ENCODE measurements at regions not wholly inside any gene's neighbourhood (a gene's known extent, or its start where the extent isn't known, plus 50 kb on each side); places are given as distances from the start of the nearest gene placed in this dataset.

DNA sequence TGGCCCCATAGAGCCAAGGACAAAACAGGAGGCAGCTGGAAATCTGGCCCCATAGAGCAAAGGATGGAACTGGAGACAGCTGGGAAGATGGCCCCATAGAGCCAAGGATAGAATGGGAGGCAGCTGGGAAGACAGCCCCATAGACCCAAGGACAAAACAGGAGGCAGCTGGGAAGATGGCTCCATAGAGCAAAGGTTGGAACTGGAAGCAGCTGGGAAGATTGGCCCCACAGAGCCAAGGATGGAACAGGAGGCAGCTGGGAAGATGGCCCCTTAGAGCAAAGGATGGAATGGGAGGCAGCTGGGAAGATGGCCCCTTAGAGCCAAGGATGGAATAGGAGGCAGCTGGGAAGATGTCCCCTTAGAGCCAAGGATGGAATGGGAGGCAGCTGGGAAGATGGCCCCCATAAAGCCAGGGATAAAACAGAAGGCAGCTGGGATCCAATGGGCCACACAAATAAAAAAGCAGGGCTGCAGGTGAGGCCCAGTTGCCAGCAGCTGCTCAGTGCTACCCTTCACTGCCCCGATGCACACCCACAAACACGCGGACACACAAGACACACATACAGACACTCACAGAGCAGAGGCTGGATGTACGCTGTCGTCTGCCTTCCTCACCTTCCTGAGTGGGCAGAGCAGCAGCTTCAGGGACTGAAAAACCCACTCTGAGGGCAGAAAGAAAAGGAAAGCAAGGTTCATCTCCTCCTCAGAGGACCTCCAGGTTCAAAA lies 505.4 kb upstream of the MYT1L start (continued):
- TF ChIP-seq TSHZ2 (CRISPR knock-in tag; IDR thresholded peaks at IDR 0.05) (no peak), ZC3H10 (CRISPR knock-in tag; IDR thresholded peaks at IDR 0.05) (no peak), TCF4 (CRISPR knock-in tag; IDR thresholded peaks at IDR 0.05; ENCODE audit: borderline replicate concordance) (no peak), TOX (CRISPR knock-in tag; IDR thresholded peaks at IDR 0.05; ENCODE audit: borderline replicate concordance) (no peak), ZNF565 (CRISPR knock-in tag; conservative IDR thresholded peaks at IDR 0.05; ENCODE audit: low read depth) (no peak)

- no peak for TF ChIP-seq SNAI2 (CRISPR knock-in tag; IDR thresholded peaks at IDR 0.05)
- no peak for TF ChIP-seq OSR1 (CRISPR knock-in tag; IDR thresholded peaks at IDR 0.05)
- no peak for TF ChIP-seq ZNF70 (CRISPR knock-in tag; IDR thresholded peaks at IDR 0.05)
- no peak for TF ChIP-seq RARB (CRISPR knock-in tag; IDR thresholded peaks at IDR 0.05)
- no peak for ATAC-seq
These were observed 503.6 kb upstream of the MYT1L start for GRCh38 chr2:2834516-2835254.

DNA sequence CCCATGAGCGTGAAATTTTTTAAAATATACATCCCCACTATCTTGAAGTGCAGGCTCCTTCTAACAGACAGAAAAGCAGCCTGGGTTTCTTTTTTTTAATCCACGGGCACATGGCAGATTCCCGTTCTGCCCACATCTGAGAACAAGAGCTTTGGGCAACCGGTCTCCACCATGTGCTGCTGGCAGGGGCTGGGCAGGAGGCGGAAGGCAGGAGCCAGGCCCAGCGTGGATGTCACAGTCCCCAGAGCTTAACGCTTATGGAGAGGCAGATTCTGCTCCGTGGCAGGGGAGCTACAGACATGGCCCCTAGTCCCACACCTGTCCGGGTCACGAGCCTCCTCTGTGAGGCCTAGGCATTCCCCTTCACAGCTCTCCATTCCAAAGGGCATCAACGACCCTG lies 503.0 kb upstream of the MYT1L start:
- no peak for ATAC-seq
- TF ChIP-seq, protein P1, sequence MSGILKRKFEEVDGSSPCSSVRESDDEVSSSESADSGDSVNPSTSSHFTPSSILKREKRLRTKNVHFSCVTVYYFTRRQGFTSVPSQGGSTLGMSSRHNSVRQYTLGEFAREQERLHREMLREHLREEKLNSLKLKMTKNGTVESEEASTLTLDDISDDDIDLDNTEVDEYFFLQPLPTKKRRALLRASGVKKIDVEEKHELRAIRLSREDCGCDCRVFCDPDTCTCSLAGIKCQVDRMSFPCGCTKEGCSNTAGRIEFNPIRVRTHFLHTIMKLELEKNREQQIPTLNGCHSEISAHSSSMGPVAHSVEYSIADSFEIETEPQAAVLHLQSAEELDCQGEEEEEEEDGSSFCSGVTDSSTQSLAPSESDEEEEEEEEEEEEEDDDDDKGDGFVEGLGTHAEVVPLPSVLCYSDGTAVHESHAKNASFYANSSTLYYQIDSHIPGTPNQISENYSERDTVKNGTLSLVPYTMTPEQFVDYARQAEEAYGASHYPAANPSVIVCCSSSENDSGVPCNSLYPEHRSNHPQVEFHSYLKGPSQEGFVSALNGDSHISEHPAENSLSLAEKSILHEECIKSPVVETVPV (CRISPR knock-in tag; IDR thresholded peaks at IDR 0.05): no peak
- TF ChIP-seq POU6F1 (CRISPR knock-in tag; IDR thresholded peaks at IDR 0.05; ENCODE audit: borderline replicate concordance, low read depth) (no peak), ESRRG (CRISPR knock-in tag; IDR thresholded peaks at IDR 0.05) (no peak), TOX (CRISPR knock-in tag; IDR thresholded peaks at IDR 0.05; ENCODE audit: borderline replicate concordance) (no peak), SNAI2 (CRISPR knock-in tag; IDR thresholded peaks at IDR 0.05) (no peak), PATZ1 (CRISPR knock-in tag; IDR thresholded peaks at IDR 0.05; ENCODE audit: borderline replicate concordance) (no peak), GLIS3 (CRISPR knock-in tag; IDR thresholded peaks at IDR 0.05) (no peak), ZFP3 (CRISPR knock-in tag; IDR thresholded peaks at IDR 0.05) (no peak)

DNA sequence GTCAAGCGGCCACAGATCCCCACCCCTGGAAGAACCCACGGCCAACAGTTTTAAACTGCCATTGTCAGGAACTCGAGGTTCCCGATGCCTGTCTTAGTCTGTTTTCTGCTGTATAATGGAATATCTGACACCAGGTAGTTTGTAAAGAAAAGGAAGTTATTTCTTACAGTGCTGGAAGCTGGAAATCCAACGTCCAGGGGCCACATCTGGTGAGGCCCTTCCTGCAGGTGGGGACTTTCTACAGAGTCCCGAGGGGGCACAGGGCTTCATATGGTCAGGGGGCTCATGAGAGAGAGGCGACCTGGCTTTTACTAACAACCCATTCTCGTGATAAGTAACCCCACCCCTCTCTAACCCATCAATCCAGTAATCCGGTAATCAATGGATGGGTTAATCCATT lies 501.6 kb upstream of the MYT1L start:
- ATAC-seq: no peak
- TF ChIP-seq CREB5 (CRISPR knock-in tag; IDR thresholded peaks at IDR 0.05; ENCODE audit: low read depth) (no peak), ZNF8 (CRISPR knock-in tag; IDR thresholded peaks at IDR 0.05) (no peak), OSR1 (CRISPR knock-in tag; IDR thresholded peaks at IDR 0.05) (no peak), ISL1 (CRISPR knock-in tag; IDR thresholded peaks at IDR 0.05) (no peak), GLIS3 (CRISPR knock-in tag; IDR thresholded peaks at IDR 0.05) (no peak), ZNF565 (CRISPR knock-in tag; conservative IDR thresholded peaks at IDR 0.05; ENCODE audit: low read depth) (no peak)

All from SK-N-SH treated with all-trans-retinoic acid at 6 μM for 48 hours (cell line).